ENCODE measurements at regions not wholly inside any gene's neighbourhood (a gene's known extent, or its start where the extent isn't known, plus 50 kb on each side); places are given as distances from the start of the nearest gene placed in this dataset.

- Mint-ChIP-seq H3K27ac (no peak overlapping the region), H3K4me3 (no peak overlapping the region), H3K36me3 (ENCODE audit: low read depth) (no peaks in the 10 kb centered on the region), H3K4me1 (ENCODE audit: low read depth) (no peaks in the 10 kb centered on the region), H3K9me3 (no peaks in the 10 kb centered on the region), H3K27me3 (ENCODE audit: low read depth) (no peaks in the 10 kb centered on the region)
- CTCF ChIA-PET, result no interaction called here
- DNase-seq, result no peak
- intact Hi-C loops (cut with micrococcal nuclease), result no loop called here
Observed at GRCh38 chr21:28655471-28655870, 337.2 kb downstream of the LTN1 start.

DNA sequence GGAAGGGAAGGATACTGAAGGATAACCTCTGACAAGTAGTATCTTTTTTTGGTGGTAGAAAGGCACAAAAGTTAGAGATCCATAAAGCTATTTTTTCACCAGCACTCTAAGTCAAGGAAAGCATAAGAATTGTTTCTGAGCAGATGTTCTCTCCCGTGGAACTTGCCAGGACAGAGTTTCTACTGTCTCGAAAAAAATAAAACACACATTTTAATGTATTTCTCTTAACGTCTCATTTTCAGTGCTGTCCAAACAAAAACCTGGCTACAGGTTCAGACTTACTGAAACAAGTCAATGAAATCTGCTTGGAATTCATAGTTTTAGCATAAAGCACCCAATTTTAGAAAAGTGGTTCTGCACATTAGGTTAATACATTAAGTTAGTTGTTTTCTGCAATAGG, 338.3 kb downstream of the LTN1 start:
- no peak overlapping the region for H3K27ac Mint-ChIP-seq
- CTCF ChIA-PET, result no interaction called here
- H3K27me3 Mint-ChIP-seq (ENCODE audit: low read depth), result no peaks in the 10 kb centered on the region
- DNase-seq, result no peak
- no peak overlapping the region for H3K4me3 Mint-ChIP-seq
- no peaks in the 10 kb centered on the region for H3K9me3 Mint-ChIP-seq
- intact Hi-C loops (cut with micrococcal nuclease), result no loop called here
- no peaks in the 10 kb centered on the region for H3K36me3 Mint-ChIP-seq (ENCODE audit: low read depth)
- no peaks in the 10 kb centered on the region for H3K4me1 Mint-ChIP-seq (ENCODE audit: low read depth)

DNA sequence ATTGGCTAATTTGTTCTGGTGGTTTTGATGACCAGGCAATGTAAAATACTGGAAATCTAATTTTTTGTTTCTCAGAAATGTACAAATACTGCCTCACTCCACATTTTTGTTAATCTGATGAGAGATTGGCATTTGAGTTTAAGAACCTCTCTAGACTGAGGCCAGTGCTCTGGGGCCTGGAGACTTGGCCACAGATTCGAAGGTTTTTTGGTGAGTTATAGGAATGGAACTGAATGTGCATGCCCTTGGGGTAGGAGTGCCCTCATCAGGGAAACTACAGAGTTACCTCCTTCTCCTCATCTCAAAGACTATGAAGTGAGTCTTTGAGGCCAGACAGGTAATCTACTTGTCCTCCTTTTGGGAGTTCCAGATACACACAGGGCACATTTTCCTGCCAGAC, 347.9 kb downstream of the LTN1 start:
- H3K27ac Mint-ChIP-seq, result no peak overlapping the region
- CTCF ChIA-PET, result no interaction called here
- intact Hi-C loops (cut with micrococcal nuclease), result no loop called here
- H3K36me3 Mint-ChIP-seq (ENCODE audit: low read depth), result no peaks in the 10 kb centered on the region
- H3K4me3 Mint-ChIP-seq, result no peak overlapping the region
- no peaks in the 10 kb centered on the region for H3K27me3 Mint-ChIP-seq (ENCODE audit: low read depth)
- DNase-seq, result no peak
- H3K9me3 Mint-ChIP-seq, result peaks cover 1% of the 10 kb centered on the region
- H3K4me1 Mint-ChIP-seq (ENCODE audit: low read depth), result no peaks in the 10 kb centered on the region

GRCh38 chr21:28642891-28643290, 349.8 kb downstream of the LTN1 start:
- H3K4me3 Mint-ChIP-seq, result no peak overlapping the region
- CTCF ChIA-PET, result no interaction called here
- intact Hi-C loops (cut with micrococcal nuclease), result no loop called here
- no peak for DNase-seq
- no peak overlapping the region for H3K27ac Mint-ChIP-seq
- H3K4me1 Mint-ChIP-seq (ENCODE audit: low read depth), result no peaks in the 10 kb centered on the region
- peaks cover 1% of the 10 kb centered on the region for H3K9me3 Mint-ChIP-seq
- H3K27me3 Mint-ChIP-seq (ENCODE audit: low read depth), result no peaks in the 10 kb centered on the region
- H3K36me3 Mint-ChIP-seq (ENCODE audit: low read depth), result peaks cover 2% of the 10 kb centered on the region

- peaks cover 1% of the 10 kb centered on the region for H3K9me3 Mint-ChIP-seq
- no peak for DNase-seq
- H3K27ac Mint-ChIP-seq, result no peak overlapping the region
- no peaks in the 10 kb centered on the region for H3K27me3 Mint-ChIP-seq (ENCODE audit: low read depth)
- CTCF ChIA-PET, result interaction anchor here (0.6 to 0.9 kb wide), 2 partner anchors 103 to 110 kb away, joined by 3 read pairs; no protein-coding TSS in a partner anchor
- H3K4me3 Mint-ChIP-seq, result no peak overlapping the region
- peaks cover 7% of the 10 kb centered on the region for H3K4me1 Mint-ChIP-seq (ENCODE audit: low read depth)
- intact Hi-C loops (cut with micrococcal nuclease), result no loop called here
- H3K36me3 Mint-ChIP-seq (ENCODE audit: low read depth), result peaks cover 2% of the 10 kb centered on the region
Observed at GRCh38 chr21:28641731-28642130, 350.9 kb downstream of the LTN1 start.

- H3K27ac Mint-ChIP-seq, result no peak overlapping the region
- CTCF ChIA-PET, result no interaction called here
- H3K4me1 Mint-ChIP-seq (ENCODE audit: low read depth), result peaks cover 12% of the 10 kb centered on the region
- H3K4me3 Mint-ChIP-seq, result no peak overlapping the region
- H3K9me3 Mint-ChIP-seq, result peaks cover 1% of the 10 kb centered on the region
- peaks cover 2% of the 10 kb centered on the region for H3K36me3 Mint-ChIP-seq (ENCODE audit: low read depth)
- H3K27me3 Mint-ChIP-seq (ENCODE audit: low read depth), result no peaks in the 10 kb centered on the region
- no peak for DNase-seq
- intact Hi-C loops (cut with micrococcal nuclease), result no loop called here
Observed at GRCh38 chr21:28640326-28640725, 352.4 kb downstream of the LTN1 start.

- no peaks in the 10 kb centered on the region for H3K27me3 Mint-ChIP-seq (ENCODE audit: low read depth)
- H3K4me3 Mint-ChIP-seq, result no peak overlapping the region
- peaks cover 1% of the 10 kb centered on the region for H3K9me3 Mint-ChIP-seq
- CTCF ChIA-PET, result interaction anchor here (0.6 kb wide), 1 partner anchor 22 kb away, joined by 3 read pairs; no protein-coding TSS in a partner anchor
- peaks cover 12% of the 10 kb centered on the region for H3K4me1 Mint-ChIP-seq (ENCODE audit: low read depth)
- H3K36me3 Mint-ChIP-seq (ENCODE audit: low read depth), result peaks cover 2% of the 10 kb centered on the region
- DNase-seq, result no peak
- intact Hi-C loops (cut with micrococcal nuclease), result loop anchor here (5.0 kb wide), 1 partner anchor 243 kb away; no protein-coding TSS in a partner anchor
- H3K27ac Mint-ChIP-seq, result no peak overlapping the region
Observed at GRCh38 chr21:28639737-28640136, 352.9 kb downstream of the LTN1 start.

GRCh38 chr21:28636752-28637691, 355.7 kb downstream of the LTN1 start:
- Mint-ChIP-seq H3K36me3 (ENCODE audit: low read depth) (peaks cover 2% of the 10 kb centered on the region), H3K4me3 (no peak overlapping the region), H3K4me1 (ENCODE audit: low read depth) (peaks cover 22% of the 10 kb centered on the region), H3K9me3 (no peaks in the 10 kb centered on the region), H3K27ac (no peak overlapping the region), H3K27me3 (ENCODE audit: low read depth) (no peaks in the 10 kb centered on the region)
- peak; percentile 59 for DNase-seq
- intact Hi-C loops (cut with micrococcal nuclease), result loop anchor here (1.0 to 5.0 kb wide), 3 partner anchors 32 to 245 kb away; no protein-coding TSS in a partner anchor
- CTCF ChIA-PET, result interaction anchor here (0.6 kb wide), 1 partner anchor 224 kb away, joined by 3 read pairs; no protein-coding TSS in a partner anchor

- intact Hi-C loops (cut with micrococcal nuclease), result loop anchor here (5.0 kb wide), 1 partner anchor 247 kb away; no protein-coding TSS in a partner anchor
- H3K27me3 Mint-ChIP-seq (ENCODE audit: low read depth), result no peaks in the 10 kb centered on the region
- H3K27ac Mint-ChIP-seq, result no peak overlapping the region
- H3K36me3 Mint-ChIP-seq (ENCODE audit: low read depth), result peaks cover 2% of the 10 kb centered on the region
- CTCF ChIA-PET, result interaction anchor here (1.8 kb wide), 1 partner anchor 110 kb away, joined by 4 read pairs; no protein-coding TSS in a partner anchor
- no peaks in the 10 kb centered on the region for H3K9me3 Mint-ChIP-seq
- no peak overlapping the region for H3K4me3 Mint-ChIP-seq
- DNase-seq, result no peak
- peaks cover 22% of the 10 kb centered on the region for H3K4me1 Mint-ChIP-seq (ENCODE audit: low read depth)
Observed at GRCh38 chr21:28635541-28635940, 357.1 kb downstream of the LTN1 start.

- intact Hi-C loops (cut with micrococcal nuclease), result no loop called here
- Mint-ChIP-seq H3K4me3 (no peak overlapping the region), H3K9me3 (no peaks in the 10 kb centered on the region), H3K36me3 (ENCODE audit: low read depth) (peaks cover 2% of the 10 kb centered on the region), H3K27ac (no peak overlapping the region), H3K4me1 (ENCODE audit: low read depth) (peaks cover 22% of the 10 kb centered on the region), H3K27me3 (ENCODE audit: low read depth) (no peaks in the 10 kb centered on the region)
- peak; percentile 47 for DNase-seq
- CTCF ChIA-PET, result interaction anchor here (1.8 kb wide), 1 partner anchor 112 kb away, joined by 4 read pairs; no protein-coding TSS in a partner anchor
Observed at GRCh38 chr21:28633839-28634555, 358.7 kb downstream of the LTN1 start.

DNA sequence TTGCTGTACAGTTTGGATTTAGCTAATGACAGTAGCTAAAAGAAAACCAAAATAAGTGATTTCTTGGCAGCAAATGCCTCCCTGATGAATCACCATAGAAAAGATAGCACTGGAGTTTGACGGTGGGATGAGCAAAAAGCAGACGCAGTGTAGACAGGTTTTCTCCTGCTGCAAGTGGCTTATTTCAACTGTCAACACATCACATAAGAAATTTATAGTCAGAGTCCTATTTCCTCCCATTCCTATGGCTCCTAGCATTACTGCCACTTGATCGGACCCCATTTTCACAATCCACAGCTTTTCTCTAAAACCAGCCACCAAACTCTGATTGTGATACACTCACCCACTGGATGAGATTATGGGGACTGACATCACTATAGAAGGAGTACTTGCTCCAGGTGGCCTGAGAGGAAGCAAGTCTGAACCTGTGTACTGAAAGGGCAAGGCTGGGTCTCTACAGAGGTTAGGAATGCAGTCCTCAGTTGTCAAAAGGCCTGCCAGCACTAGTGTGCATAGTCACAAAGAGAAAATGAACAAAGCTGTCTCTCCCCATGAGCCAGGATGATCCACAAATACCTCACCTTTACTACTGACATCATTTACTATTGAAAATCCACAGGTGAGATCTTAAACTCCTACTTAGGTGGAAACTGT, 359.8 kb downstream of the LTN1 start:
- no peak overlapping the region for H3K27ac Mint-ChIP-seq
- no peaks in the 10 kb centered on the region for H3K9me3 Mint-ChIP-seq
- H3K27me3 Mint-ChIP-seq (ENCODE audit: low read depth), result no peaks in the 10 kb centered on the region
- H3K4me3 Mint-ChIP-seq, result no peak overlapping the region
- H3K36me3 Mint-ChIP-seq (ENCODE audit: low read depth), result no peaks in the 10 kb centered on the region
- H3K4me1 Mint-ChIP-seq (ENCODE audit: low read depth), result peaks cover 22% of the 10 kb centered on the region
- CTCF ChIA-PET, result no interaction called here
- intact Hi-C loops (cut with micrococcal nuclease), result no loop called here
- DNase-seq, result no peak

DNA sequence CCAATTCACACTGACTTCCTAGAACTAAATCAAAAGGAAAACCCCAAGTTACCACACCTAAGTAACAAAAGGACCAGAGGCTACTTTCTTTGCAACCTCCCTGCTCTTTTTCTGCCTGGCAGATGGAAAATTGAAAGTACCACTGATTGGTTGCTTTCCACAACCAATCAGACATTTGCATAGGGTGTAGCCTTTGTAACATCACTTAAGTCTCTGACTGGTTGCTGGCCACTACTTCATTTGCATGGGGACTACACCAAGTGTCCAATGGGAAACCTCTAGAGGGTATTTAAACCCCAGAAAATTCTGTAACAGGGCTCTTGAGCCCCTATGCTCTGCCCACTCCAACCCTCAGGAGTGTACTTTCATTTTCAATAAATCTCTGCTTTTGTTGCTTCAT, 365.0 kb downstream of the LTN1 start:
- Mint-ChIP-seq H3K27ac (no peak overlapping the region), H3K4me1 (ENCODE audit: low read depth) (peaks cover 5% of the 10 kb centered on the region), H3K27me3 (ENCODE audit: low read depth) (no peaks in the 10 kb centered on the region), H3K4me3 (no peak overlapping the region), H3K36me3 (ENCODE audit: low read depth) (peaks cover 9% of the 10 kb centered on the region), H3K9me3 (peaks cover 3% of the 10 kb centered on the region)
- intact Hi-C loops (cut with micrococcal nuclease), result no loop called here
- no peak for DNase-seq
- CTCF ChIA-PET, result no interaction called here

All from activated naive CD4-positive, alpha-beta T cell treated with anti-CD3 and anti-CD28 coated beads for 36 hours (primary cell).